DLD1 (cell line): ENCODE measurements at regions not wholly inside any gene's neighbourhood (a gene's known extent, or its start where the extent isn't known, plus 50 kb on each side); places are given as distances from the start of the nearest gene placed in this dataset.
"Not testable (repeated sequence)": the region's sequence is repeated elsewhere in the genome, so short reads cannot be mapped to it uniquely, and the experiment has no call there.

Experiments
- in situ Hi-C: cut with HindIII; loops from 2 replicates; pipeline ENCODE4 v1.10.0; 2017; ENCODE audit warnings: low sequenced_read_pairs

GRCh38 chr4:188370777-188371176 lies 231.5 kb downstream of the TRIML1 start:
- in situ Hi-C loops: no loop called here

- in situ Hi-C loops: no loop called here
Observed at GRCh38 chr4:188372058-188372457, 232.8 kb downstream of the TRIML1 start.

- in situ Hi-C loops: no loop called here
Observed at GRCh38 chr4:188372829-188373228, 233.6 kb downstream of the TRIML1 start.

- in situ Hi-C loops: no loop called here
Observed at GRCh38 chr4:188374871-188375270, 235.6 kb downstream of the TRIML1 start.

- in situ Hi-C loops: no loop called here
Observed at GRCh38 chr4:188377816-188378215, 238.6 kb downstream of the TRIML1 start.

- in situ Hi-C loops: no loop called here
Observed at GRCh38 chr4:188383180-188383579, 243.9 kb downstream of the TRIML1 start.

- in situ Hi-C loops: no loop called here
Observed at GRCh38 chr4:188387179-188387791, 248.0 kb downstream of the TRIML1 start.

- in situ Hi-C loops: not testable (repeated sequence)
Observed at GRCh38 chr4:188391349-188391748, 252.1 kb downstream of the TRIML1 start.

- in situ Hi-C loops: no loop called here
Observed at GRCh38 chr4:188396037-188396436, 256.8 kb downstream of the TRIML1 start.

GRCh38 chr4:188399834-188400233 lies 260.6 kb downstream of the TRIML1 start:
- in situ Hi-C loops: no loop called here

GRCh38 chr4:188400451-188400850 lies 261.2 kb downstream of the TRIML1 start:
- in situ Hi-C loops: no loop called here

GRCh38 chr4:188403272-188403671 lies 264.0 kb downstream of the TRIML1 start:
- in situ Hi-C loops: no loop called here

GRCh38 chr4:188405071-188405835 lies 266.0 kb downstream of the TRIML1 start:
- in situ Hi-C loops: not testable (repeated sequence)

GRCh38 chr4:188408244-188409030 lies 269.2 kb downstream of the TRIML1 start:
- in situ Hi-C loops: no loop called here

- in situ Hi-C loops: no loop called here
Observed at GRCh38 chr4:188409851-188410250, 270.6 kb downstream of the TRIML1 start.

GRCh38 chr4:188411805-188412204 lies 272.6 kb downstream of the TRIML1 start:
- in situ Hi-C loops: no loop called here

GRCh38 chr4:188412499-188412898 lies 273.3 kb downstream of the TRIML1 start:
- in situ Hi-C loops: no loop called here

GRCh38 chr4:188414441-188414840 lies 275.2 kb downstream of the TRIML1 start:
- in situ Hi-C loops: no loop called here

GRCh38 chr4:188417181-188417580 lies 277.9 kb downstream of the TRIML1 start:
- in situ Hi-C loops: no loop called here

- in situ Hi-C loops: no loop called here
Observed at GRCh38 chr4:188423039-188423438, 283.8 kb downstream of the TRIML1 start.

- in situ Hi-C loops: no loop called here
Observed at GRCh38 chr4:188428935-188429334, 289.7 kb downstream of the TRIML1 start.

- in situ Hi-C loops: no loop called here
Observed at GRCh38 chr4:188429965-188430364, 290.7 kb downstream of the TRIML1 start.
